OCI-LY1 (cell line): ENCODE measurements at regions not wholly inside any gene's neighbourhood (a gene's known extent, or its start where the extent isn't known, plus 50 kb on each side); places are given as distances from the start of the nearest gene placed in this dataset.

ENCODE experiments used
- H2AFZ ChIP-seq: fragments of 200-600 bp; sonication (generic), shearing (Covaris generic); 2 replicates; pipeline ENCODE4 v1.6.0; 2014; ENCODE audit warnings: antibody characterized with exemption, mild to moderate bottlenecking, low read length
- H3F3A ChIP-seq: fragments of 200-600 bp; sonication (generic), shearing (Covaris generic); 2 replicates; pipeline ENCODE4 v1.6.0; 2014; ENCODE audit warnings: mild to moderate bottlenecking, antibody characterized with exemption, low read length, moderate library complexity; ENCODE audit not compliant: insufficient read depth
- H3K27ac ChIP-seq: fragments of 200-600 bp; sonication (generic); 2 replicates; pipeline ENCODE4 v1.5.1; 2014; ENCODE audit warnings: low read length, mixed run types, mild to moderate bottlenecking, low read depth; ENCODE audit not compliant: poor library complexity, severe bottlenecking
- H3K27me3 ChIP-seq: fragments of 200-600 bp; sonication (generic); 2 replicates; pipeline ENCODE4 v1.6.0; 2014; ENCODE audit warnings: antibody characterized with exemption, mild to moderate bottlenecking, low read length, moderate library complexity; ENCODE audit not compliant: insufficient read depth
- H3K36me3 ChIP-seq: fragments of 200-600 bp; sonication (generic); 2 replicates; pipeline ENCODE4 v1.6.1; 2014; ENCODE audit warnings: mild to moderate bottlenecking, antibody characterized with exemption, low read length, moderate library complexity, mixed read lengths; ENCODE audit not compliant: insufficient read depth
- H3K4me1 ChIP-seq: fragments of 200-600 bp; sonication (generic); 2 replicates; pipeline ENCODE4 v1.5.1; 2014; ENCODE audit warnings: mild to moderate bottlenecking, low read length, moderate library complexity; ENCODE audit not compliant: insufficient read depth, severe bottlenecking
- H3K4me2 ChIP-seq: fragments of 200-600 bp; sonication (generic), shearing (Covaris generic); 2 replicates; pipeline ENCODE4 v1.6.1; 2014; ENCODE audit warnings: low read length
- H3K4me3 ChIP-seq: fragments of 200-600 bp; sonication (generic); 2 replicates; pipeline ENCODE4 v1.5.1; 2014; ENCODE audit warnings: low read length, low read depth, mild to moderate bottlenecking, mixed read lengths; ENCODE audit not compliant: poor library complexity, severe bottlenecking
- H3K79me2 ChIP-seq: fragments of 200-600 bp; shearing (Covaris generic); 2 replicates; pipeline ENCODE4 v1.6.1; 2016; ENCODE audit warnings: mixed run types, low read length, mixed read lengths; ENCODE audit not compliant: insufficient read depth
- H3K9ac ChIP-seq: fragments of 200-600 bp; sonication (generic), shearing (Covaris generic); 2 replicates; pipeline ENCODE4 v1.6.1; 2014; ENCODE audit warnings: mild to moderate bottlenecking, low read length, mixed read lengths
- H3K9me2 ChIP-seq: fragments of 200-600 bp; sonication (generic), shearing (Covaris generic); 2 replicates; pipeline ENCODE4 v1.6.1; 2014; ENCODE audit warnings: low read depth, mild to moderate bottlenecking, low read length, mixed read lengths
- H3K9me3 ChIP-seq: fragments of 200-600 bp; shearing (Covaris generic); 2 replicates; pipeline ENCODE4 v1.6.1; 2014; ENCODE audit warnings: low read length, mixed read lengths
- H4K20me1 ChIP-seq: fragments of 200-600 bp; sonication (generic), shearing (Covaris generic); 2 replicates; pipeline ENCODE4 v1.6.0; 2016; ENCODE audit warnings: mild to moderate bottlenecking, low read length; ENCODE audit not compliant: insufficient read depth
- EZH2 ChIP-seq: fragments of 200-600 bp; sonication (generic), shearing (Covaris generic); IDR thresholded peaks from 2 replicates; pipeline ENCODE4 v1.8.0; 2017; ENCODE audit warnings: borderline replicate concordance, mixed run types, mild to moderate bottlenecking, antibody characterized with exemption, low read length, moderate library complexity, mixed read lengths
- TF ChIP-seq, protein P1 (sequence below): fragments of 200-600 bp; sonication (generic), shearing (Covaris generic); IDR thresholded peaks from 2 replicates; pipeline ENCODE4 v1.5.1; 2017; ENCODE audit warnings: mild to moderate bottlenecking, antibody characterized with exemption, low read length, moderate library complexity, mixed read lengths

DNA sequence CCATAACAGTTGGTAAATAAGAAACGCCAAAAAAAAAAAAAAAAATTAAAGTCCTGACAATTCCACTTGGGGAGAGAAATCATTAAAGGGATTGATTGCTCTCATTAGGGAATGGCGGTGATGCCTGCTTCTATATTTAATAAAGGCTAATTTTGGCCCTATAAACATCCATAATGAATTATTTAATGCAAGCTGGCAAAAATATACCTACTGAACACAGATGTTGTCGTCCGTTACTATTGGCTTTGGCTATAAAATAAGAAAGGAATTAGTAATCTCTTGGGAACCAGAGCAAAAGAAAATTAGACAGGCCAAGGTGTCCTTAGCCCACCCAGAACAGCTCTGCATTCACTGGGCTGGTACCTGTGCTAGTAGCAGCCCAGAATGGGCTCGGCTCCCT lies 717.3 kb downstream of the DIAPH3 start:
- no peaks in the 10 kb centered on the region for H3K36me3 ChIP-seq
- H3K27ac ChIP-seq = no peak overlapping the region
- no peak overlapping the region for H2AFZ ChIP-seq
- no peak overlapping the region for H3K4me2 ChIP-seq
- no peaks in the 10 kb centered on the region for H3K79me2 ChIP-seq
- H3K9me2 ChIP-seq = no peaks in the 10 kb centered on the region
- H3K4me3 ChIP-seq = no peak overlapping the region
- no peak overlapping the region for H3K9ac ChIP-seq
- no peaks in the 10 kb centered on the region for H3K4me1 ChIP-seq
- no peak for TF ChIP-seq EZH2
- TF ChIP-seq, protein P1, sequence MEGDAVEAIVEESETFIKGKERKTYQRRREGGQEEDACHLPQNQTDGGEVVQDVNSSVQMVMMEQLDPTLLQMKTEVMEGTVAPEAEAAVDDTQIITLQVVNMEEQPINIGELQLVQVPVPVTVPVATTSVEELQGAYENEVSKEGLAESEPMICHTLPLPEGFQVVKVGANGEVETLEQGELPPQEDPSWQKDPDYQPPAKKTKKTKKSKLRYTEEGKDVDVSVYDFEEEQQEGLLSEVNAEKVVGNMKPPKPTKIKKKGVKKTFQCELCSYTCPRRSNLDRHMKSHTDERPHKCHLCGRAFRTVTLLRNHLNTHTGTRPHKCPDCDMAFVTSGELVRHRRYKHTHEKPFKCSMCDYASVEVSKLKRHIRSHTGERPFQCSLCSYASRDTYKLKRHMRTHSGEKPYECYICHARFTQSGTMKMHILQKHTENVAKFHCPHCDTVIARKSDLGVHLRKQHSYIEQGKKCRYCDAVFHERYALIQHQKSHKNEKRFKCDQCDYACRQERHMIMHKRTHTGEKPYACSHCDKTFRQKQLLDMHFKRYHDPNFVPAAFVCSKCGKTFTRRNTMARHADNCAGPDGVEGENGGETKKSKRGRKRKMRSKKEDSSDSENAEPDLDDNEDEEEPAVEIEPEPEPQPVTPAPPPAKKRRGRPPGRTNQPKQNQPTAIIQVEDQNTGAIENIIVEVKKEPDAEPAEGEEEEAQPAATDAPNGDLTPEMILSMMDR = no peak
- no peaks in the 10 kb centered on the region for H3F3A ChIP-seq
- H4K20me1 ChIP-seq = no peaks in the 10 kb centered on the region
- H3K9me3 ChIP-seq = no peaks in the 10 kb centered on the region
- H3K27me3 ChIP-seq = no peaks in the 10 kb centered on the region

DNA sequence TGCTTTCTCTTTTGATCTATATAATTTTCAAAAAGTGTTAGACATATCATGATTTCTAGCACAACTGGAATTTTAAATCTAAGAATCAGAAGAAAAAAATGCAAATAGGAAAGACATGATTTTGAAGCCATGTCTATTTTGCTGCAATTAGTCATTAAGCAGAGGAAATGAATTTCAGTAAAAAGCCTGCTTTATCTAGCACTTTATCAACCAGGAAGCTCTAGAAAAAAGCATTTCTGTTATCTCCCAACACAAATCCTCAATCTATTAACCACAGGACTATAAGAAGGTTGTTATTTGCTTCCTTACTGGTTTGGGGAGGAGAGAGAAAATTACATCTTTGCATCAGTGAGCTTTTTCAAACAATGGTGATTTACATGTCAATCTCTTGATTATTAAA lies 716.7 kb downstream of the DIAPH3 start:
- no peaks in the 10 kb centered on the region for H3K79me2 ChIP-seq
- no peak overlapping the region for H3K4me2 ChIP-seq
- H3K4me3 ChIP-seq = no peak overlapping the region
- no peaks in the 10 kb centered on the region for H4K20me1 ChIP-seq
- H3K9me3 ChIP-seq = no peaks in the 10 kb centered on the region
- H3K9me2 ChIP-seq = no peaks in the 10 kb centered on the region
- H3K9ac ChIP-seq = no peak overlapping the region
- H3K4me1 ChIP-seq = no peaks in the 10 kb centered on the region
- no peak overlapping the region for H2AFZ ChIP-seq
- no peaks in the 10 kb centered on the region for H3K36me3 ChIP-seq
- no peaks in the 10 kb centered on the region for H3K27me3 ChIP-seq
- TF ChIP-seq, protein P1 = no peak
- no peak for TF ChIP-seq EZH2
- no peaks in the 10 kb centered on the region for H3F3A ChIP-seq
- no peak overlapping the region for H3K27ac ChIP-seq

DNA sequence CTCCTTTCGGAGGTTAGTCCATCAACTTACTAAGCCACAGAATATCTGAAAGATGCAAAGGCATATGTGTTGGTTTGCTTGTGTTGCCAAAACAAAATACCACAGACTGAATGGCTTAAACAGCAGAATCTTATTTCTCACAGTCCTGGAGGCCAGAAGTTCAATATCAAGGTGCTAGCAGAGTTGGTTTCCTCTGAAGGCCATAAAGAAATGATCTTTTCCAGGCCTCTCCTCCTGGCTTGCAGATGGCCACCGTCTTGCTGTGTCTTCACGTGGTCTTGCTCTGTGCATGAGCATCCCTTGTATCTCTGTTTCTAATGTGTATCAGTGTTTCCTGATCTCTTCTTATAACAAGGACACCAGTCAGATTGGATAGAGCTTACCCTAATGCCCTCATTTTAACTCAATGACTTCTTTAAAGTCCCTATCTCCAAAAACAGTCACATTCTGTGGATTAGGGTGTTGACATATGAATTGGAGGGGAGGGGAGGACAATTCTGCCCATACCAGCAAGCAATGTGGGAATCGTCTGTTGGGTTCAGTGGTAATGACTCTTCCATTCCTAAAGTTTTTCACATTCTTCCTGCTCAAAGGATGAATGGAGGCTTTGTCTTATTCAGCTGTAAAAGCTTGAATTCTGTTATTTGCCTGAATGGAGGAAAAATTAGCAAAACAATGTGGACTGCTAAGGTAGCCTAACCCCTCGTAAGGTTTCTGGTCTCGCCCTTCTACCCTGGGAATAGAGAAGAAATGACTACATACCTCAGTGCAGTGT lies 715.7 kb downstream of the DIAPH3 start:
- no peaks in the 10 kb centered on the region for H3K4me1 ChIP-seq

More for the DNA sequence above, 715.7 kb downstream of the DIAPH3 start:
- Histone ChIP-seq H3K27ac (no peak overlapping the region), H3K79me2 (no peaks in the 10 kb centered on the region), H3K36me3 (no peaks in the 10 kb centered on the region), H3K27me3 (no peaks in the 10 kb centered on the region), H3F3A (no peaks in the 10 kb centered on the region), H3K9ac (no peak overlapping the region), H3K9me2 (no peaks in the 10 kb centered on the region), H3K4me3 (no peak overlapping the region), H4K20me1 (no peaks in the 10 kb centered on the region), H2AFZ (no peak overlapping the region), H3K4me2 (no peak overlapping the region), H3K9me3 (no peaks in the 10 kb centered on the region)
- no peak for TF ChIP-seq EZH2
- TF ChIP-seq, protein P1 = no peak
